GM12878 (cell line): ENCODE measurements at regions not wholly inside any gene's neighbourhood (a gene's known extent, or its start where the extent isn't known, plus 50 kb on each side); places are given as distances from the start of the nearest gene placed in this dataset.

Experiments used
- ATAC-seq: fragments of 200-7000 bp; cut with Tn5 transposase; 3 replicates; pipeline ENCODE4 v1.9.1; 2020; ENCODE audit warnings: mild to moderate bottlenecking, moderate library complexity
- BruUV-seq: library from RNA; stranded (reverse); fragments of 400-500 nt; replicated peaks from 2 replicates; lab custom pipeline; 2021; lab: Mats Ljungman, UMichigan
- CTCF ChIA-PET: fragments of 300-600 bp; sonication (Branson Sonifier 250); formaldehyde crosslinking; extraction: SDS; loops from one replicate; lab custom pipeline; 2021; ENCODE audit warnings: inconsistent platforms; lab: Yijun Ruan, JAX
- POLR2A ChIA-PET: fragments of 350-600 bp; formaldehyde crosslinking; extraction: SDS; loops from one replicate; lab custom pipeline; 2021; ENCODE audit warnings: inconsistent platforms; lab: Charles Lee
- RAD21 ChIA-PET: fragments of 300-600 bp; sonication (Branson Sonifier 250); formaldehyde crosslinking; loops from one replicate; lab custom pipeline; 2023; ENCODE audit warnings: antibody characterized with exemption; ENCODE audit not compliant: unreplicated experiment; lab: Charles Lee
- SMC1A ChIA-PET: fragments of 300-600 bp; sonication (Branson Sonifier 250); formaldehyde crosslinking; loops from one replicate; lab custom pipeline; 2023; ENCODE audit not compliant: unreplicated experiment, uncharacterized antibody; lab: Charles Lee
- DNase-seq: peaks from one replicate; pipeline ENCODE4 v3.0.0-alpha.2; 2011; ENCODE audit warnings: low read depth, low spot score
- FAIRE-seq: peaks from 3 replicates; lab custom pipeline; 2011; peaks lifted over from hg19 to GRCh38; lab: Jason Lieb, UNC
- H2AFZ ChIP-seq: 2 replicates; pipeline ENCODE4 v1.6.0; 2011; ENCODE audit warnings: low read depth, low read length, control low read depth; ENCODE audit not compliant: control insufficient read depth
- H3K27ac ChIP-seq: 2 replicates; pipeline ENCODE4 v1.5.1; 2011; ENCODE audit warnings: control low read depth; ENCODE audit not compliant: control insufficient read depth, insufficient read depth
- H3K27me3 ChIP-seq, 2 experiments: replicated peaks in 1 of 2; 2 replicates each; pipeline versions ENCODE4 v1.6.0 to v1.6.1; 2011; ENCODE audit warnings: low read length in 1 of 2; ENCODE audit not compliant: control insufficient read depth in 2 of 2, insufficient read depth in 2 of 2
- H3K36me3 ChIP-seq, 2 experiments: 2 replicates each; pipeline ENCODE4 v1.5.1; 2011; ENCODE audit warnings: low read length in 1 of 2; ENCODE audit not compliant: control insufficient read depth in 2 of 2, insufficient read depth in 2 of 2
- H3K4me1 ChIP-seq: 2 replicates; pipeline ENCODE4 v1.6.1; 2011; ENCODE audit warnings: mild to moderate bottlenecking, low read length, moderate library complexity, mixed read lengths; ENCODE audit not compliant: control insufficient read depth, insufficient read depth
- H3K4me2 ChIP-seq: 2 replicates; pipeline ENCODE4 v1.6.0; 2011; ENCODE audit warnings: control low read depth; ENCODE audit not compliant: control insufficient read depth, insufficient read depth
- H3K4me3 ChIP-seq: fragments of 200-600 bp; sonication (generic); 2 replicates; pipeline ENCODE4 v1.5.1; 2016
- H3K79me2 ChIP-seq: 2 replicates; pipeline ENCODE4 v1.6.0; 2011; ENCODE audit warnings: low read length; ENCODE audit not compliant: control insufficient read depth, insufficient read depth
- H3K9ac ChIP-seq: 2 replicates; pipeline ENCODE4 v1.8.0; 2011; ENCODE audit warnings: low read length, control low read depth, mixed read lengths; ENCODE audit not compliant: control insufficient read depth, insufficient read depth
- H3K9me3 ChIP-seq: replicated peaks from 3 replicates; pipeline ENCODE4 v1.5.1; 2011; ENCODE audit warnings: mild to moderate bottlenecking, low read length; ENCODE audit not compliant: control insufficient read depth, insufficient read depth
- H4K20me1 ChIP-seq: 2 replicates; pipeline ENCODE4 v1.6.0; 2011; ENCODE audit not compliant: control insufficient read depth, insufficient read depth
- BHLHE40 ChIP-seq, 2 experiments: fragments of 450-650 bp in 1 of 2; IDR thresholded peaks; 2 replicates each; pipeline ENCODE4 v1.6.1; 2011 to 2017; ENCODE audit warnings: low read depth in 2 of 2, borderline replicate concordance in 1 of 2, improper control_type of control experiment in 1 of 2, low read length in 1 of 2, mild to moderate bottlenecking in 1 of 2
- CHD1 ChIP-seq: IDR thresholded peaks from 2 replicates; pipeline ENCODE4 v1.6.1; 2012; ENCODE audit warnings: low read depth, low read length, improper control_type of control experiment
- IRF3 ChIP-seq: fragments of 450-650 bp; IDR thresholded peaks from 2 replicates; pipeline ENCODE4 v1.6.1; 2014; ENCODE audit warnings: mild to moderate bottlenecking
- NKRF ChIP-seq: fragments of 450-650 bp; conservative IDR thresholded peaks from 2 replicates; pipeline ENCODE4 v1.6.1; 2017; ENCODE audit warnings: mild to moderate bottlenecking, moderate library complexity
- SIX5 ChIP-seq: IDR thresholded peaks from 2 replicates; pipeline ENCODE4 v1.6.1; 2011; ENCODE audit warnings: mild to moderate bottlenecking, low read depth, low read length, moderate library complexity; ENCODE audit not compliant: severe bottlenecking
- SKIL ChIP-seq: fragments of 450-650 bp; IDR thresholded peaks from 2 replicates; pipeline ENCODE4 v1.6.1; 2017; ENCODE audit warnings: mild to moderate bottlenecking, low read depth, inconsistent platforms; ENCODE audit not compliant: poor library complexity, severe bottlenecking
- TCF3 ChIP-seq: IDR thresholded peaks from 2 replicates; pipeline ENCODE4 v1.6.1; 2012; ENCODE audit warnings: low read depth, mild to moderate bottlenecking, low read length, borderline replicate concordance; ENCODE audit not compliant: insufficient read depth
- ZBTB4 ChIP-seq: fragments of 450-650 bp; formaldehyde crosslinking; IDR thresholded peaks from 2 replicates; pipeline ENCODE4 v1.4.0; 2022; ENCODE audit warnings: mild to moderate bottlenecking, moderate library complexity
- WGBS: methylation state at CpG from one replicate; pipeline ENCODE4 v1.1.6; 2016; ENCODE audit warnings: low lambda C conversion rate; ENCODE audit not compliant: insufficient replicate concordance, insufficient coverage; ENCODE audit errors: missing lambda C conversion rate; 5-methylcytosine and 5-hydroxymethylcytosine counted together
- in situ Hi-C: fragments of 300-500 bp; cut with MboI; formaldehyde crosslinking; loops from 9 replicates; pipeline ENCODE4 v1.14.3; 2018; ENCODE audit warnings: mixed read lengths
- intact Hi-C: fragments of 100-400 bp; cut with micrococcal nuclease; formaldehyde crosslinking; loops from one replicate; pipeline ENCODE4 v1.14.2; 2022; ENCODE audit not compliant: unreplicated experiment

GRCh38 chr3:18808429-18808828, 339.9 kb upstream of the KCNH8 start:
- in situ Hi-C loops: no loop called here
- ChIA-PET POLR2A (no interaction called here), SMC1A (no interaction called here), RAD21 (no interaction called here), CTCF (interaction anchor here (0.6 kb wide), 1 partner anchor 62 kb away, joined by 3 read pairs; no protein-coding TSS in a partner anchor)
- Histone ChIP-seq H3K4me3 (no peak overlapping the region), H3K4me1 (no peaks in the 10 kb centered on the region), H3K4me2 (no peak overlapping the region), H4K20me1 (no peaks in the 10 kb centered on the region), H3K9me3 (no peaks in the 10 kb centered on the region), H3K27ac (no peak overlapping the region), H3K27me3 (no peaks in the 10 kb centered on the region), H3K36me3 (no peaks in the 10 kb centered on the region), H3K79me2 (no peaks in the 10 kb centered on the region), H2AFZ (no peak overlapping the region), H3K9ac (no peak overlapping the region)
- DNase-seq (no peak), FAIRE-seq (no peak), ATAC-seq (no peak)
- BruUV-seq: no TSS peak
- intact Hi-C loops: no loop called here
- 30% methylated on average over 6 of the region's 6 CpGs for WGBS
- no peak for TF ChIP-seq BHLHE40 (IDR thresholded peaks at IDR 0.05; ENCODE audit: borderline replicate concordance in 1 of 2, low read depth in 2 of 2, low read length in 1 of 2)
- no peak for TF ChIP-seq SIX5
- TF ChIP-seq IRF3: no peak
- TF ChIP-seq NKRF: no peak
- TF ChIP-seq ZBTB4 (CRISPR knock-in tag): no peak
- TF ChIP-seq TCF3: no peak
- TF ChIP-seq CHD1: no peak
- no peak for TF ChIP-seq SKIL
